Nephron (organoid): ENCODE measurements at regions not wholly inside any gene's neighbourhood (a gene's known extent, or its start where the extent isn't known, plus 50 kb on each side); places are given as distances from the start of the nearest gene placed in this dataset.
"Not testable (repeated sequence)": the region's sequence is repeated elsewhere in the genome, so short reads cannot be mapped to it uniquely, and the experiment has no call there.

ENCODE experiments used
- H3K27ac Mint-ChIP-seq, 3 experiments: 2 replicates each; pipeline ENCODE4 v1.8.0; 2020; ENCODE audit warnings: mixed read lengths in 3 of 3, mild to moderate bottlenecking in 2 of 3, moderate library complexity in 1 of 3
- H3K27me3 Mint-ChIP-seq: 2 replicates; pipeline ENCODE4 v1.8.0; 2021; ENCODE audit warnings: low read depth, mild to moderate bottlenecking, moderate library complexity, mixed read lengths
- H3K36me3 Mint-ChIP-seq: 2 replicates; pipeline ENCODE4 v1.8.0; 2020; ENCODE audit warnings: low read depth, mixed read lengths
- H3K4me1 Mint-ChIP-seq: 2 replicates; pipeline ENCODE4 v1.8.0; 2020; ENCODE audit warnings: mixed read lengths
- H3K4me3 Mint-ChIP-seq, 3 experiments: 2 replicates each; pipeline ENCODE4 v1.8.0; 2020; ENCODE audit warnings: mild to moderate bottlenecking in 3 of 3, mixed read lengths in 3 of 3, moderate library complexity in 2 of 3
- H3K9me3 Mint-ChIP-seq: 2 replicates; pipeline ENCODE4 v1.8.0; 2020; ENCODE audit warnings: mixed read lengths
- CTCF ChIP-seq, 3 experiments: fragments of 200-600 bp; sonication (generic); IDR thresholded peaks; one replicate each; pipeline ENCODE4 v1.5.0; 2021; ENCODE audit warnings: antibody characterized with exemption in 3 of 3; ENCODE audit not compliant: unreplicated experiment in 3 of 3

GRCh38 chr2:215535125-215535668 lies 99.3 kb upstream of the FN1 start:
- no peak for TF ChIP-seq CTCF (IDR thresholded peaks at IDR 0.05; ENCODE audit: unreplicated experiment in 3 of 3)
- Mint-ChIP-seq H3K36me3 (no peaks in the 10 kb centered on the region), H3K4me1 (peaks cover 30% of the 10 kb centered on the region), H3K27me3 (no peaks in the 10 kb centered on the region), H3K27ac (peak overlapping the region; percentile 16 to 69 (median 16)), H3K9me3 (peaks cover 11% of the 10 kb centered on the region), H3K4me3 (no peak overlapping the region)

- not testable (repeated sequence) for H3K36me3 Mint-ChIP-seq, H3K27ac Mint-ChIP-seq, H3K4me3 Mint-ChIP-seq, H3K27me3 Mint-ChIP-seq
- Mint-ChIP-seq H3K9me3 (peaks cover 11% of the 10 kb centered on the region), H3K4me1 (peaks cover 23% of the 10 kb centered on the region)
Measured at GRCh38 chr2:215533716-215534115, 97.8 kb upstream of the FN1 start.

GRCh38 chr2:215532844-215533243 lies 97.0 kb upstream of the FN1 start:
- H3K4me1 Mint-ChIP-seq = peaks cover 23% of the 10 kb centered on the region
- no peak overlapping the region for H3K4me3 Mint-ChIP-seq
- H3K27me3 Mint-ChIP-seq = no peaks in the 10 kb centered on the region
- peaks cover 11% of the 10 kb centered on the region for H3K9me3 Mint-ChIP-seq
- TF ChIP-seq CTCF (IDR thresholded peaks at IDR 0.05; ENCODE audit: unreplicated experiment in 3 of 3) = no peak
- H3K36me3 Mint-ChIP-seq = no peaks in the 10 kb centered on the region
- no peak overlapping the region for H3K27ac Mint-ChIP-seq

GRCh38 chr2:215531284-215531683 lies 95.4 kb upstream of the FN1 start:
- TF ChIP-seq CTCF (IDR thresholded peaks at IDR 0.05; ENCODE audit: unreplicated experiment in 3 of 3) = no peak
- Mint-ChIP-seq H3K4me1 (peaks cover 18% of the 10 kb centered on the region), H3K27ac (no peak overlapping the region), H3K36me3 (no peaks in the 10 kb centered on the region), H3K9me3 (peaks cover 11% of the 10 kb centered on the region), H3K4me3 (no peak overlapping the region), H3K27me3 (no peaks in the 10 kb centered on the region)

- no peaks in the 10 kb centered on the region for H3K36me3 Mint-ChIP-seq
- H3K27me3 Mint-ChIP-seq = no peaks in the 10 kb centered on the region
- H3K9me3 Mint-ChIP-seq = peaks cover 11% of the 10 kb centered on the region
- H3K4me3 Mint-ChIP-seq = no peak overlapping the region
- no peak overlapping the region for H3K27ac Mint-ChIP-seq
- peaks cover 20% of the 10 kb centered on the region for H3K4me1 Mint-ChIP-seq
- no peak for TF ChIP-seq CTCF (IDR thresholded peaks at IDR 0.05; ENCODE audit: unreplicated experiment in 3 of 3)
Measured at GRCh38 chr2:215530191-215530968, 94.5 kb upstream of the FN1 start.

GRCh38 chr2:215529271-215529670 lies 93.4 kb upstream of the FN1 start:
- no peak overlapping the region for H3K27ac Mint-ChIP-seq
- peaks cover 16% of the 10 kb centered on the region for H3K4me1 Mint-ChIP-seq
- H3K36me3 Mint-ChIP-seq = no peaks in the 10 kb centered on the region
- no peak for TF ChIP-seq CTCF (IDR thresholded peaks at IDR 0.05; ENCODE audit: unreplicated experiment in 3 of 3)
- H3K9me3 Mint-ChIP-seq = peaks cover 8% of the 10 kb centered on the region
- no peak overlapping the region for H3K4me3 Mint-ChIP-seq
- H3K27me3 Mint-ChIP-seq = no peaks in the 10 kb centered on the region
